GM21737 (cell line): ENCODE measurements at regions not wholly inside any gene's neighbourhood (a gene's known extent, or its start where the extent isn't known, plus 50 kb on each side); places are given as distances from the start of the nearest gene placed in this dataset.

Experiments
- ATAC-seq: cut with Tn5 transposase; IDR thresholded peaks from one replicate; pipeline ENCODE4 v1.9.1; 2021; ENCODE audit warnings: mild to moderate bottlenecking, moderate library complexity; ENCODE audit not compliant: unreplicated experiment

- ATAC-seq: no peak
Measured at GRCh38 chr14:34250959-34251358, 211.1 kb downstream of the SPTSSA start.

- no peak for ATAC-seq
Measured at GRCh38 chr14:34247605-34248004, 214.4 kb downstream of the SPTSSA start.

GRCh38 chr14:34246206-34246605 lies 215.8 kb downstream of the SPTSSA start:
- ATAC-seq: no peak

- no peak for ATAC-seq
Measured at GRCh38 chr14:34243401-34243800, 218.6 kb downstream of the SPTSSA start.

- no peak for ATAC-seq
Measured at GRCh38 chr14:34243001-34243400, 219.0 kb downstream of the SPTSSA start.

GRCh38 chr14:34241185-34241711 lies 220.8 kb downstream of the SPTSSA start:
- no peak for ATAC-seq

- ATAC-seq: no peak
Measured at GRCh38 chr14:34238610-34239009, 223.4 kb downstream of the SPTSSA start.

GRCh38 chr14:34237677-34238076 lies 224.4 kb downstream of the SPTSSA start:
- no peak for ATAC-seq

GRCh38 chr14:34237081-34237480 lies 225.0 kb downstream of the SPTSSA start:
- ATAC-seq: no peak

GRCh38 chr14:34235643-34236300 lies 226.3 kb downstream of the SPTSSA start:
- no peak for ATAC-seq

GRCh38 chr14:34234258-34234657 lies 227.8 kb downstream of the SPTSSA start:
- ATAC-seq: no peak

- no peak for ATAC-seq
Measured at GRCh38 chr14:34233619-34234018, 228.4 kb downstream of the SPTSSA start.

- no peak for ATAC-seq
Measured at GRCh38 chr14:34232790-34233189, 229.2 kb downstream of the SPTSSA start.

- ATAC-seq: no peak
Measured at GRCh38 chr14:34231626-34232025, 230.4 kb downstream of the SPTSSA start.

- ATAC-seq: no peak
Measured at GRCh38 chr14:34229140-34229539, 232.9 kb downstream of the SPTSSA start.

- no peak for ATAC-seq
Measured at GRCh38 chr14:34228650-34228976, 233.4 kb downstream of the SPTSSA start.

GRCh38 chr14:34227834-34228649 lies 234.0 kb downstream of the SPTSSA start:
- peak; percentile 90 for ATAC-seq

- no peak for ATAC-seq
Measured at GRCh38 chr14:34224221-34224620, 237.8 kb downstream of the SPTSSA start.

- no peak for ATAC-seq
Measured at GRCh38 chr14:34223373-34224148, 238.5 kb downstream of the SPTSSA start.

GRCh38 chr14:34222867-34223266 lies 239.2 kb downstream of the SPTSSA start:
- no peak for ATAC-seq

GRCh38 chr14:34222122-34222521 lies 239.9 kb downstream of the SPTSSA start:
- ATAC-seq: no peak
